Liver (tissue), 8 donors: ENCODE measurements at regions not wholly inside any gene's neighbourhood (a gene's known extent, or its start where the extent isn't known, plus 50 kb on each side); places are given as distances from the start of the nearest gene placed in this dataset.

Experiments
- DNase-seq: peaks from one replicate; pipeline ENCODE4 v3.0.0-alpha.2; 2017; ENCODE audit warnings: low spot score
- H3K27ac ChIP-seq, 2 donors: one replicate each; pipeline ENCODE4 v1.7.0; 2013; ENCODE audit warnings: inconsistent platforms in 2 of 2, low read length in 2 of 2, control low read depth in 1 of 2, low read depth in 1 of 2, mild to moderate bottlenecking in 1 of 2
- H3K27me3 ChIP-seq, 4 donors: one replicate each; pipeline versions ENCODE4 v1.6.1 to v1.7.0; 2013; ENCODE audit warnings: low read length in 3 of 4, inconsistent platforms in 1 of 4, mild to moderate bottlenecking in 1 of 4, moderate library complexity in 1 of 4; ENCODE audit not compliant: control insufficient read depth in 4 of 4, insufficient read depth in 4 of 4
- H3K36me3 ChIP-seq, 4 donors: one replicate each; pipeline versions ENCODE4 v1.6.1 to v1.7.0; 2013; ENCODE audit warnings: low read length in 3 of 4, mild to moderate bottlenecking in 3 of 4, low read depth in 1 of 4, moderate library complexity in 1 of 4; ENCODE audit not compliant: control insufficient read depth in 4 of 4, insufficient read depth in 3 of 4
- H3K4me1 ChIP-seq, 4 donors: one replicate each; pipeline versions ENCODE4 v1.6.1 to v1.7.0; 2013; ENCODE audit warnings: low read length in 3 of 4, mild to moderate bottlenecking in 3 of 4, moderate library complexity in 1 of 4; ENCODE audit not compliant: control insufficient read depth in 4 of 4, insufficient read depth in 4 of 4
- H3K4me3 ChIP-seq, 3 donors: one replicate each; pipeline versions ENCODE4 v1.6.1 to v1.7.0; 2013; ENCODE audit warnings: low read length in 3 of 3, control low read depth in 1 of 3, low read depth in 1 of 3, mild to moderate bottlenecking in 1 of 3
- H3K9ac ChIP-seq, 2 donors: one replicate each; pipeline ENCODE4 v1.7.0; 2013; ENCODE audit warnings: low read length in 2 of 2, mild to moderate bottlenecking in 2 of 2, moderate library complexity in 2 of 2, control low read depth in 1 of 2, low read depth in 1 of 2
- H3K9me3 ChIP-seq, 4 donors: one replicate each; pipeline versions ENCODE4 v1.6.1 to v1.7.0; 2013; ENCODE audit warnings: low read length in 3 of 4; ENCODE audit not compliant: control insufficient read depth in 4 of 4
- EGR1 ChIP-seq, 2 donors: IDR thresholded peaks; 2 replicates each; pipeline ENCODE4 v1.6.1; 2016 to 2018; ENCODE audit warnings: antibody characterized with exemption in 2 of 2, low read depth in 2 of 2
- FOXA1 ChIP-seq: IDR thresholded peaks from 2 replicates; pipeline ENCODE4 v1.6.1; 2016; ENCODE audit warnings: antibody characterized with exemption
- FOXA2 ChIP-seq: IDR thresholded peaks from 2 replicates; pipeline ENCODE4 v1.6.1; 2016; ENCODE audit warnings: antibody characterized with exemption
- GABPA ChIP-seq, 2 donors: IDR thresholded peaks in 1 of 2; conservative IDR thresholded peaks in 1 of 2; 2 replicates each; pipeline ENCODE4 v1.6.1; 2016; ENCODE audit warnings: antibody characterized with exemption in 2 of 2, mild to moderate bottlenecking in 1 of 2, moderate library complexity in 1 of 2
- HNF4A ChIP-seq, 2 donors: conservative IDR thresholded peaks; 2 replicates each; pipeline ENCODE4 v1.6.1; 2016; ENCODE audit warnings: antibody characterized with exemption in 2 of 2, mild to moderate bottlenecking in 2 of 2
- HNF4G ChIP-seq: IDR thresholded peaks from 2 replicates; pipeline ENCODE4 v1.6.1; 2016; ENCODE audit warnings: antibody characterized with exemption
- JUND ChIP-seq, 2 donors: IDR thresholded peaks; 2 replicates each; pipeline ENCODE4 v1.6.1; 2016; ENCODE audit warnings: antibody characterized with exemption in 2 of 2
- MAX ChIP-seq: IDR thresholded peaks from 2 replicates; pipeline ENCODE4 v1.6.1; 2016; ENCODE audit warnings: antibody characterized with exemption
- NR2F2 ChIP-seq: IDR thresholded peaks from 2 replicates; pipeline ENCODE4 v1.6.1; 2016; ENCODE audit warnings: antibody characterized with exemption
- RXRA ChIP-seq, 2 donors: IDR thresholded peaks; 2 replicates each; pipeline ENCODE4 v1.6.1; 2017 to 2018; ENCODE audit warnings: antibody characterized with exemption in 2 of 2, mild to moderate bottlenecking in 1 of 2
- SP1 ChIP-seq: IDR thresholded peaks from 2 replicates; pipeline ENCODE4 v1.6.1; 2018; ENCODE audit warnings: antibody characterized with exemption, mild to moderate bottlenecking
- YY1 ChIP-seq: IDR thresholded peaks from 2 replicates; pipeline ENCODE4 v1.6.1; 2016; ENCODE audit warnings: antibody characterized with exemption, mild to moderate bottlenecking
- WGBS: extraction: QIAGEN DNeasy Blood & Tissue Kit; methylation state at CpG from one replicate; pipeline ENCODE4 v1.1.7; 2013; 5-methylcytosine and 5-hydroxymethylcytosine counted together
- TF ChIP-seq, protein P1 (sequence below): fragments of 150-350 bp; IDR thresholded peaks from 2 replicates; pipeline ENCODE4 v1.5.1; 2017; ENCODE audit warnings: improper control_type of control experiment, low read depth, low read length; ENCODE audit not compliant: missing input control
- TF ChIP-seq, protein P2 (sequence below): IDR thresholded peaks from 2 replicates; pipeline ENCODE4 v1.6.1; 2016; ENCODE audit warnings: antibody characterized with exemption, mild to moderate bottlenecking
- TF ChIP-seq, protein P3 (sequence below): IDR thresholded peaks from 2 replicates; pipeline ENCODE4 v1.6.1; 2016; ENCODE audit warnings: antibody characterized with exemption
- TF ChIP-seq, protein P4 (sequence below): IDR thresholded peaks from 2 replicates; pipeline ENCODE4 v1.6.1; 2016; ENCODE audit warnings: antibody characterized with exemption
- donor health status: healthy.
- donor health status: healthy.
- donor health status: healthy.
- donor health status: healthy.
- donor health status: healthy.

DNA sequence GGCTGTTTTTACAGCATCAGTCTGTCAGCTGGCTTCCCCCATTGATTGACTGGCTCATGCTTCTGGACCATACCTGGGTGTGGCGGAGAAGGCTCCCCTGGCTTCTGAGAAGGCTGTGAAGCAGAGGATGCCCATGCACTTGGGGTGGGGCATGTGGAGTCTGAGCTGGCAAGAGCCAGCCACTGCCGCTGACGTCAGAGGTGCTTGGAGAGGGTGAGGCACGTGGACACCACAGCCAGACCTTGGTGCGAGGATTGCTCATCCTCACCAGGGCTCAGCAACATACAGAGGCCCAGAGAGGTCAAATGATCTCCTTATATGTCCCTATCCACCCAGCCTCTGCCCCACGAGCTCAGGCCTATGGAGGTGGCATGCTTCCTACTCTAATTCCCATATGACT lies 211.2 kb upstream of the PMEPA1 start:
- H3K27me3 ChIP-seq: no peaks in the 10 kb centered on the region
- H3K9ac ChIP-seq: no peak overlapping the region
- H3K27ac ChIP-seq: no peak overlapping the region
- H3K4me1 ChIP-seq: no peaks in the 10 kb centered on the region
- H3K4me3 ChIP-seq: no peak overlapping the region
- TF ChIP-seq RXRA (IDR thresholded peaks at IDR 0.05): no peak
- no peak for TF ChIP-seq NR2F2
- TF ChIP-seq, protein P1, sequence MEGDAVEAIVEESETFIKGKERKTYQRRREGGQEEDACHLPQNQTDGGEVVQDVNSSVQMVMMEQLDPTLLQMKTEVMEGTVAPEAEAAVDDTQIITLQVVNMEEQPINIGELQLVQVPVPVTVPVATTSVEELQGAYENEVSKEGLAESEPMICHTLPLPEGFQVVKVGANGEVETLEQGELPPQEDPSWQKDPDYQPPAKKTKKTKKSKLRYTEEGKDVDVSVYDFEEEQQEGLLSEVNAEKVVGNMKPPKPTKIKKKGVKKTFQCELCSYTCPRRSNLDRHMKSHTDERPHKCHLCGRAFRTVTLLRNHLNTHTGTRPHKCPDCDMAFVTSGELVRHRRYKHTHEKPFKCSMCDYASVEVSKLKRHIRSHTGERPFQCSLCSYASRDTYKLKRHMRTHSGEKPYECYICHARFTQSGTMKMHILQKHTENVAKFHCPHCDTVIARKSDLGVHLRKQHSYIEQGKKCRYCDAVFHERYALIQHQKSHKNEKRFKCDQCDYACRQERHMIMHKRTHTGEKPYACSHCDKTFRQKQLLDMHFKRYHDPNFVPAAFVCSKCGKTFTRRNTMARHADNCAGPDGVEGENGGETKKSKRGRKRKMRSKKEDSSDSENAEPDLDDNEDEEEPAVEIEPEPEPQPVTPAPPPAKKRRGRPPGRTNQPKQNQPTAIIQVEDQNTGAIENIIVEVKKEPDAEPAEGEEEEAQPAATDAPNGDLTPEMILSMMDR: no peak
- no peak for TF ChIP-seq YY1
- no peak for TF ChIP-seq JUND (IDR thresholded peaks at IDR 0.05)
- TF ChIP-seq, protein P2, sequence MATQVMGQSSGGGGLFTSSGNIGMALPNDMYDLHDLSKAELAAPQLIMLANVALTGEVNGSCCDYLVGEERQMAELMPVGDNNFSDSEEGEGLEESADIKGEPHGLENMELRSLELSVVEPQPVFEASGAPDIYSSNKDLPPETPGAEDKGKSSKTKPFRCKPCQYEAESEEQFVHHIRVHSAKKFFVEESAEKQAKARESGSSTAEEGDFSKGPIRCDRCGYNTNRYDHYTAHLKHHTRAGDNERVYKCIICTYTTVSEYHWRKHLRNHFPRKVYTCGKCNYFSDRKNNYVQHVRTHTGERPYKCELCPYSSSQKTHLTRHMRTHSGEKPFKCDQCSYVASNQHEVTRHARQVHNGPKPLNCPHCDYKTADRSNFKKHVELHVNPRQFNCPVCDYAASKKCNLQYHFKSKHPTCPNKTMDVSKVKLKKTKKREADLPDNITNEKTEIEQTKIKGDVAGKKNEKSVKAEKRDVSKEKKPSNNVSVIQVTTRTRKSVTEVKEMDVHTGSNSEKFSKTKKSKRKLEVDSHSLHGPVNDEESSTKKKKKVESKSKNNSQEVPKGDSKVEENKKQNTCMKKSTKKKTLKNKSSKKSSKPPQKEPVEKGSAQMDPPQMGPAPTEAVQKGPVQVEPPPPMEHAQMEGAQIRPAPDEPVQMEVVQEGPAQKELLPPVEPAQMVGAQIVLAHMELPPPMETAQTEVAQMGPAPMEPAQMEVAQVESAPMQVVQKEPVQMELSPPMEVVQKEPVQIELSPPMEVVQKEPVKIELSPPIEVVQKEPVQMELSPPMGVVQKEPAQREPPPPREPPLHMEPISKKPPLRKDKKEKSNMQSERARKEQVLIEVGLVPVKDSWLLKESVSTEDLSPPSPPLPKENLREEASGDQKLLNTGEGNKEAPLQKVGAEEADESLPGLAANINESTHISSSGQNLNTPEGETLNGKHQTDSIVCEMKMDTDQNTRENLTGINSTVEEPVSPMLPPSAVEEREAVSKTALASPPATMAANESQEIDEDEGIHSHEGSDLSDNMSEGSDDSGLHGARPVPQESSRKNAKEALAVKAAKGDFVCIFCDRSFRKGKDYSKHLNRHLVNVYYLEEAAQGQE: no peak
- TF ChIP-seq HNF4A (conservative IDR thresholded peaks at IDR 0.05): no peak
- no peak for TF ChIP-seq FOXA2
- TF ChIP-seq FOXA1: no peak
- no peak for TF ChIP-seq GABPA (IDR thresholded peaks at IDR 0.05 in 1 of 2, conservative IDR thresholded peaks at IDR 0.05 in 1 of 2)
- TF ChIP-seq, protein P3, sequence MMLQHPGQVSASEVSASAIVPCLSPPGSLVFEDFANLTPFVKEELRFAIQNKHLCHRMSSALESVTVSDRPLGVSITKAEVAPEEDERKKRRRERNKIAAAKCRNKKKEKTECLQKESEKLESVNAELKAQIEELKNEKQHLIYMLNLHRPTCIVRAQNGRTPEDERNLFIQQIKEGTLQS: no peak
- no peak for TF ChIP-seq EGR1 (IDR thresholded peaks at IDR 0.05; ENCODE audit: low read depth in 2 of 2)
- TF ChIP-seq, protein P4, sequence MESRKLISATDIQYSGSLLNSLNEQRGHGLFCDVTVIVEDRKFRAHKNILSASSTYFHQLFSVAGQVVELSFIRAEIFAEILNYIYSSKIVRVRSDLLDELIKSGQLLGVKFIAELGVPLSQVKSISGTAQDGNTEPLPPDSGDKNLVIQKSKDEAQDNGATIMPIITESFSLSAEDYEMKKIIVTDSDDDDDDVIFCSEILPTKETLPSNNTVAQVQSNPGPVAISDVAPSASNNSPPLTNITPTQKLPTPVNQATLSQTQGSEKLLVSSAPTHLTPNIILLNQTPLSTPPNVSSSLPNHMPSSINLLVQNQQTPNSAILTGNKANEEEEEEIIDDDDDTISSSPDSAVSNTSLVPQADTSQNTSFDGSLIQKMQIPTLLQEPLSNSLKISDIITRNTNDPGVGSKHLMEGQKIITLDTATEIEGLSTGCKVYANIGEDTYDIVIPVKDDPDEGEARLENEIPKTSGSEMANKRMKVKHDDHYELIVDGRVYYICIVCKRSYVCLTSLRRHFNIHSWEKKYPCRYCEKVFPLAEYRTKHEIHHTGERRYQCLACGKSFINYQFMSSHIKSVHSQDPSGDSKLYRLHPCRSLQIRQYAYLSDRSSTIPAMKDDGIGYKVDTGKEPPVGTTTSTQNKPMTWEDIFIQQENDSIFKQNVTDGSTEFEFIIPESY: no peak
- H3K36me3 ChIP-seq: no peaks in the 10 kb centered on the region
- WGBS: 87% methylated on average over 6 of the region's 6 CpGs
- DNase-seq: no peak
- peaks cover 0 to 4% (median 2%) of the 10 kb centered on the region in 4 donors for H3K9me3 ChIP-seq

- 50% methylated on average over 3 of the region's 3 CpGs for WGBS
- TF ChIP-seq YY1 (no peak), SP1 (no peak), MAX (no peak), EGR1 (IDR thresholded peaks at IDR 0.05; ENCODE audit: low read depth in 2 of 2) (no peak), HNF4G (no peak), HNF4A (conservative IDR thresholded peaks at IDR 0.05) (no peak), RXRA (IDR thresholded peaks at IDR 0.05) (no peak), FOXA2 (no peak), NR2F2 (no peak), JUND (IDR thresholded peaks at IDR 0.05) (no peak), FOXA1 (no peak)
- TF ChIP-seq, protein P3: no peak
- TF ChIP-seq, protein P2: no peak
- TF ChIP-seq, protein P4: no peak
- no peak for DNase-seq
Observed at GRCh38 chr20:57919049-57919448, 209.2 kb upstream of the PMEPA1 start.

More at GRCh38 chr20:57919049-57919448, 209.2 kb upstream of the PMEPA1 start:
- Histone ChIP-seq H3K27ac (no peak overlapping the region), H3K9ac (no peak overlapping the region), H3K4me3 (no peak overlapping the region), H3K36me3 (no peaks in the 10 kb centered on the region), H3K4me1 (no peaks in the 10 kb centered on the region), H3K9me3 (no peaks in the 10 kb centered on the region), H3K27me3 (no peaks in the 10 kb centered on the region)
